ENCODE measurements at regions not wholly inside any gene's neighbourhood (a gene's known extent, or its start where the extent isn't known, plus 50 kb on each side); places are given as distances from the start of the nearest gene placed in this dataset.
A peak's percentile ranks its signal among the peaks of the same experiment; 100 is the strongest.

DNA sequence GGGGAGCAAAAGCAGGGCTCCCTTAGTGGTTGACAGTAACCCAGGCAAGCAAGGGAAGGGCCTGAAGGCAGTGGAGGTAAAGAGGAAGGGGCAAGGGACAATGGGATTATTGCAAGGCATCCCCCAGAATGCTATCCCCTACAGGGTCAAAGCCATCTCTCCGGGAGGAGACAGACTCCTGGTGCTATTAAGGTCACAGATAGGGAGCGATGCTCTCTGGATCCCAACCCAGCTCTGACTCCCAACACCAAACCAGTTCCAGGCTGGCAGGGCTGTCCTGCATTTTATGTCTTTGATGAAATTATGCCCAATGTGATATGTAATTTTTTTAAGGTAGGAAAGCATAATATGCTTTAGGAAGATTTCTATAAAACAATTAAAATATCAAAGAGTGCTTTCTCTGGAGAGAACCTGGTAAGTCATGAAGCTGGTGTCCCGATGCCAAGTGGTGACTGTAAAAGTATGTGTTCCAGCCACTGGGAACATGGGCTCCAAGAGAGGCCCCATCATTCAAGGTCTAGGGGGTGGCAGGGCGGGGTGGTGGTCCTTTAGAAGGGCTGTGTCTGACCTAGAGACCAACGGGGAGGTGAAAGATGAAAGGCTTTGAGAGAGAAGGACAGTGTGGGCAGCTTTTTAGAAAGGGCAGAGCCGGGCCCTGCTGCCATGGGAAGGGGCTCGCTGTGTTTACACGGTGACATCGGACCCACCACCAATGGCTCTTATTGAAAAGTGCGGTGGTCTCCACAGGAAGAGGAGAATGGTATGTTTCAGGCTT, 276.5 kb downstream of the CDC5L start:
- TF ChIP-seq EP300 (IDR thresholded peaks at IDR 0.05; ENCODE audit: borderline replicate concordance), result no peak
- TF ChIP-seq FOXM1 (IDR thresholded peaks at IDR 0.05; ENCODE audit: borderline replicate concordance, low read depth), result no peak
- no peak for TF ChIP-seq TAF1 (IDR thresholded peaks at IDR 0.05; ENCODE audit: low read depth)
- TF ChIP-seq RAD21 (IDR thresholded peaks at IDR 0.05; ENCODE audit: low read depth), result no peak
- TF ChIP-seq, protein P1, sequence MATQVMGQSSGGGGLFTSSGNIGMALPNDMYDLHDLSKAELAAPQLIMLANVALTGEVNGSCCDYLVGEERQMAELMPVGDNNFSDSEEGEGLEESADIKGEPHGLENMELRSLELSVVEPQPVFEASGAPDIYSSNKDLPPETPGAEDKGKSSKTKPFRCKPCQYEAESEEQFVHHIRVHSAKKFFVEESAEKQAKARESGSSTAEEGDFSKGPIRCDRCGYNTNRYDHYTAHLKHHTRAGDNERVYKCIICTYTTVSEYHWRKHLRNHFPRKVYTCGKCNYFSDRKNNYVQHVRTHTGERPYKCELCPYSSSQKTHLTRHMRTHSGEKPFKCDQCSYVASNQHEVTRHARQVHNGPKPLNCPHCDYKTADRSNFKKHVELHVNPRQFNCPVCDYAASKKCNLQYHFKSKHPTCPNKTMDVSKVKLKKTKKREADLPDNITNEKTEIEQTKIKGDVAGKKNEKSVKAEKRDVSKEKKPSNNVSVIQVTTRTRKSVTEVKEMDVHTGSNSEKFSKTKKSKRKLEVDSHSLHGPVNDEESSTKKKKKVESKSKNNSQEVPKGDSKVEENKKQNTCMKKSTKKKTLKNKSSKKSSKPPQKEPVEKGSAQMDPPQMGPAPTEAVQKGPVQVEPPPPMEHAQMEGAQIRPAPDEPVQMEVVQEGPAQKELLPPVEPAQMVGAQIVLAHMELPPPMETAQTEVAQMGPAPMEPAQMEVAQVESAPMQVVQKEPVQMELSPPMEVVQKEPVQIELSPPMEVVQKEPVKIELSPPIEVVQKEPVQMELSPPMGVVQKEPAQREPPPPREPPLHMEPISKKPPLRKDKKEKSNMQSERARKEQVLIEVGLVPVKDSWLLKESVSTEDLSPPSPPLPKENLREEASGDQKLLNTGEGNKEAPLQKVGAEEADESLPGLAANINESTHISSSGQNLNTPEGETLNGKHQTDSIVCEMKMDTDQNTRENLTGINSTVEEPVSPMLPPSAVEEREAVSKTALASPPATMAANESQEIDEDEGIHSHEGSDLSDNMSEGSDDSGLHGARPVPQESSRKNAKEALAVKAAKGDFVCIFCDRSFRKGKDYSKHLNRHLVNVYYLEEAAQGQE (IDR thresholded peaks at IDR 0.05; ENCODE audit: low read depth), result no peak
- no peak for TF ChIP-seq NFIC (IDR thresholded peaks at IDR 0.05)
- no peak for TF ChIP-seq TEAD4 (IDR thresholded peaks at IDR 0.05)

DNA sequence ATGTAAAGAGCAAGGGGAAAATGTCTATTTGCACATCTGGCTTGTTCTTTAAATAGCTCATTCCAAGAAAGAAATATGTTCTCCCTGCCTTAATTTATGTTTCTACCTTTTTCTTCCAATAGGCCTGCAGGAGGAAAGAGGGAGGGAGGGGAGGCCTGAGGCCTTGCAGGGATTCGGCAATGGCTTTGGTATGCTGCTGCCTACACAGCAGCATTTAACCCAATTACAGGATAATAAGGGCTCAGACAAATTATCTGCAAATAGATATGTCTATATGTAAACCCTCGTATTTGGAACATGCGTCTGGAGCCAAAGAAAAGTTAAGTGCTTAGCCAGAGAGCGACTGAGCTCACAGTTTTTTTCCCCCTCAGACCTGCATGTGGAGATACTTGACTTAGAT, 277.2 kb downstream of the CDC5L start:
- TF ChIP-seq CREB1 (IDR thresholded peaks at IDR 0.05; ENCODE audit: low read depth) (no peak), TAF1 (IDR thresholded peaks at IDR 0.05; ENCODE audit: low read depth) (no peak), TCF12 (IDR thresholded peaks at IDR 0.05; ENCODE audit: low read depth) (no peak), YY1 (IDR thresholded peaks at IDR 0.05; ENCODE audit: low read depth) (no peak), RAD21 (IDR thresholded peaks at IDR 0.05; ENCODE audit: low read depth) (no peak), NFIC (IDR thresholded peaks at IDR 0.05) (no peak), EGR1 (IDR thresholded peaks at IDR 0.05) (no peak), FOXM1 (IDR thresholded peaks at IDR 0.05; ENCODE audit: borderline replicate concordance, low read depth) (no peak), EP300 (IDR thresholded peaks at IDR 0.05; ENCODE audit: borderline replicate concordance) (no peak), ZBTB7A (IDR thresholded peaks at IDR 0.05; ENCODE audit: low read depth) (no peak), CEBPB (IDR thresholded peaks at IDR 0.05) (no peak), TEAD4 (IDR thresholded peaks at IDR 0.05) (no peak)
- TF ChIP-seq, protein P2, sequence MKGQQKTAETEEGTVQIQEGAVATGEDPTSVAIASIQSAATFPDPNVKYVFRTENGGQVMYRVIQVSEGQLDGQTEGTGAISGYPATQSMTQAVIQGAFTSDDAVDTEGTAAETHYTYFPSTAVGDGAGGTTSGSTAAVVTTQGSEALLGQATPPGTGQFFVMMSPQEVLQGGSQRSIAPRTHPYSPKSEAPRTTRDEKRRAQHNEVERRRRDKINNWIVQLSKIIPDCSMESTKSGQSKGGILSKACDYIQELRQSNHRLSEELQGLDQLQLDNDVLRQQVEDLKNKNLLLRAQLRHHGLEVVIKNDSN (IDR thresholded peaks at IDR 0.05), result no peak
- TF ChIP-seq, protein P3, sequence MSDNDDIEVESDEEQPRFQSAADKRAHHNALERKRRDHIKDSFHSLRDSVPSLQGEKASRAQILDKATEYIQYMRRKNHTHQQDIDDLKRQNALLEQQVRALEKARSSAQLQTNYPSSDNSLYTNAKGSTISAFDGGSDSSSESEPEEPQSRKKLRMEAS (IDR thresholded peaks at IDR 0.05), result no peak

DNA sequence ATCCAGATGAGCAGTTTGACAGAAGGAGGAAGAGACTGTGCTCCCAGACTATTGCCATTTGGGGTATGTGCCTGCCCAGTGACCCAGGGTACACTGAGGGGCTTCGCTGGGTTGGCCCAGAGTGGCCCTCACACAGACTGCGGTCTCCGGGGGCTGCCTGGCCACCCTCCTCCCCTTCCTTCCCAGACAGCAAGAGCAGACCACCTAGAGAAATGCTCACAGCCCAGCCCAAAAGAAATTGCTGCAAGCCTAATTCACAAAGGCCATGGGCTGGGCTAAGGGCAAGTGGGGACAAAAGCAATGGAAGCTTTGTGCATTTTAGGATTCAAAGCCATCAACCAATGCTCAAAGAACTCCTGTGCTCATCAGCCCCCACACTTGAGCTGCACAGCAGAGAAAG, 277.6 kb downstream of the CDC5L start:
- TF ChIP-seq TCF12 (IDR thresholded peaks at IDR 0.05; ENCODE audit: low read depth), result no peak
- TF ChIP-seq, protein P2 (IDR thresholded peaks at IDR 0.05), result no peak
- TF ChIP-seq, protein P3 (IDR thresholded peaks at IDR 0.05), result no peak
- TF ChIP-seq CREB1 (IDR thresholded peaks at IDR 0.05; ENCODE audit: low read depth), result no peak
- no peak for TF ChIP-seq NFIC (IDR thresholded peaks at IDR 0.05)
- TF ChIP-seq TAF1 (IDR thresholded peaks at IDR 0.05; ENCODE audit: low read depth), result no peak
- TF ChIP-seq, protein P1 (IDR thresholded peaks at IDR 0.05; ENCODE audit: low read depth), result no peak
- TF ChIP-seq ZBTB7A (IDR thresholded peaks at IDR 0.05; ENCODE audit: low read depth), result no peak
- TF ChIP-seq EP300 (IDR thresholded peaks at IDR 0.05; ENCODE audit: borderline replicate concordance), result no peak
- TF ChIP-seq EGR1 (IDR thresholded peaks at IDR 0.05), result no peak
- TF ChIP-seq RAD21 (IDR thresholded peaks at IDR 0.05; ENCODE audit: low read depth), result no peak
- no peak for TF ChIP-seq YY1 (IDR thresholded peaks at IDR 0.05; ENCODE audit: low read depth)
- TF ChIP-seq FOXM1 (IDR thresholded peaks at IDR 0.05; ENCODE audit: borderline replicate concordance, low read depth), result no peak

DNA sequence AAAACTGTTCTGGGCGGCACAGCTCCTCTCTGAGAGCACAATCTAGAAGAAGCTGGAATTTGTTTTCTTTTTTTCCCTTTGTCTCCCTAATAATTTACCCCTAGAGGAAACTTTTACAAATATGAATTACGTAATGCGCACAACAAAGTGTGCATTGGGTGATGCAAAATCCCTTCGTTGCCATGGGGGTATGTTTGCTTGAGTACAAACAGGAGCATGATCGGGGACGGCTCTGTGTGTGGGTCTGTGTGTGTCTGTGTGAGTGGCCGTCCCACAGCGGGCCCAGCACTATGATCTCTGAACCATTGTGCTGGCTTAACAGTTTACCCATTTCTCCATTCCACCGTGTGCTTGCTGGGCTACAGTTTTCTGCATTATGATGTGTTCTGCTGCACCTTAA, 278.2 kb downstream of the CDC5L start:
- TF ChIP-seq CEBPB (IDR thresholded peaks at IDR 0.05), result no peak
- TF ChIP-seq CREB1 (IDR thresholded peaks at IDR 0.05; ENCODE audit: low read depth), result no peak

DNA sequence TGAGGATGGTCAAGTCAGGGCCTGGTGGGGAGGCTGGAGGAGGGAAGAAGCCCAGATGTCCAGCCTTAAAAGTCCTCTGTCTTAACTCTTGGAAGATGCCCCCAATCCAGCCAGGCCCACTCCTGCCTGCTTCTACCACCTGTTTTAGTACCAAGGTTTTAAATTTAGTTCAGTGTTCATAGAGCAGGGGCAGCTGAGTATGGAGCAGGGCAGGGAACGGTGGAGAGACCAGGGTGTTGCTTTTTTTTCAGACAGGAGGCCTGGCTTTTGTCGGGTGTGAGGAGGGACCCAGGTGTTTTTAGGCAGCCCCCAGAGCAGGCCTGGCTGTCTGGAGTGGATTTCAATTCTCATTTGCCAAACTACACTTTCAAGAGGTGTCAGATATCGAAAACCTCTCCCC, 278.8 kb downstream of the CDC5L start:
- TF ChIP-seq CREB1 (IDR thresholded peaks at IDR 0.05; ENCODE audit: low read depth) (no peak), RAD21 (IDR thresholded peaks at IDR 0.05; ENCODE audit: low read depth) (no peak), TCF12 (IDR thresholded peaks at IDR 0.05; ENCODE audit: low read depth) (no peak)

DNA sequence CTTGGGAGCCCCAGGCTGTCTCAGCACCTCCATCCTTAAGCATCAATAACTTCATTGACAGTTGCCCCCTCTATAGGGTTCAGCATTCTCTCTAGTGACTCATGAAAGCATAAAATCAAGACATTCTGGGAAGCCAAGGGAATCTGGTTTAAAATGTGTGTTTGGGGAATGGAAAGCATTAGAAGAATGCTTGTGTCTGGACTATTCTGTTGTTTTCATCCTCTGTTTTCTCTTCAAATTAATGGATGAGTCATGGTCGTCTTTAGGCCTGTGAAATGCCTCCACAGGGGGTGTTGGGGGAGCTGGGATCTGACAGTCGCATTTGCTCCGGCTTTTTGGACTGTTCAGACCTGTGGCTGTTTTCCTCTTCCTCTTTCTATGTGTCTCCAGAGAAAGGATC, 279.7 kb downstream of the CDC5L start:
- TF ChIP-seq, protein P3 (IDR thresholded peaks at IDR 0.05), result no peak
- no peak for TF ChIP-seq CEBPB (IDR thresholded peaks at IDR 0.05)
- TF ChIP-seq EGR1 (IDR thresholded peaks at IDR 0.05), result no peak
- TF ChIP-seq FOXM1 (IDR thresholded peaks at IDR 0.05; ENCODE audit: borderline replicate concordance, low read depth), result peak; percentile 34; the same call in 1 of the 2 replicates
- peak; percentile 68; the same call in 1 of the 2 replicates for TF ChIP-seq EP300 (IDR thresholded peaks at IDR 0.05; ENCODE audit: borderline replicate concordance)
- TF ChIP-seq CREB1 (IDR thresholded peaks at IDR 0.05; ENCODE audit: low read depth), result no peak
- TF ChIP-seq, protein P2 (IDR thresholded peaks at IDR 0.05), result no peak
- peak; percentile 46; the same call in 1 of the 2 replicates for TF ChIP-seq TEAD4 (IDR thresholded peaks at IDR 0.05)
- TF ChIP-seq, protein P1 (IDR thresholded peaks at IDR 0.05; ENCODE audit: low read depth), result no peak
- TF ChIP-seq YY1 (IDR thresholded peaks at IDR 0.05; ENCODE audit: low read depth), result no peak
- TF ChIP-seq NFIC (IDR thresholded peaks at IDR 0.05), result no peak
- no peak for TF ChIP-seq TAF1 (IDR thresholded peaks at IDR 0.05; ENCODE audit: low read depth)
- TF ChIP-seq ZBTB7A (IDR thresholded peaks at IDR 0.05; ENCODE audit: low read depth), result no peak
- TF ChIP-seq RAD21 (IDR thresholded peaks at IDR 0.05; ENCODE audit: low read depth), result no peak
